GM18505 (cell line): ENCODE measurements at regions not wholly inside any gene's neighbourhood (a gene's known extent, or its start where the extent isn't known, plus 50 kb on each side); places are given as distances from the start of the nearest gene placed in this dataset.

Source experiments
- ATAC-seq: cut with Tn5 transposase; IDR thresholded peaks from one replicate; pipeline ENCODE4 v1.9.1; 2021; ENCODE audit not compliant: unreplicated experiment
- POLR2A ChIP-seq: IDR thresholded peaks from 4 replicates; pipeline ENCODE4 v1.6.1; 2011; ENCODE audit warnings: borderline replicate concordance; ENCODE audit not compliant: insufficient read depth, insufficient read length; ENCODE audit errors: extremely low read depth

- TF ChIP-seq POLR2A, result no peak
- no peak for ATAC-seq
These were observed 131.0 kb upstream of the TRIB2 start for GRCh38 chr2:12585784-12586183.

- no peak for TF ChIP-seq POLR2A
- ATAC-seq, result no peak
These were observed 129.5 kb upstream of the TRIB2 start for GRCh38 chr2:12587228-12587627.

GRCh38 chr2:12587729-12588522, 128.8 kb upstream of the TRIB2 start:
- ATAC-seq, result peak; percentile 93
- TF ChIP-seq POLR2A, result no peak

GRCh38 chr2:12588986-12589385, 127.8 kb upstream of the TRIB2 start:
- TF ChIP-seq POLR2A, result no peak
- ATAC-seq, result no peak

GRCh38 chr2:12589802-12590320, 126.9 kb upstream of the TRIB2 start:
- ATAC-seq, result no peak
- no peak for TF ChIP-seq POLR2A

GRCh38 chr2:12592296-12592695, 124.4 kb upstream of the TRIB2 start:
- no peak for ATAC-seq
- TF ChIP-seq POLR2A, result no peak

GRCh38 chr2:12594590-12594989, 122.1 kb upstream of the TRIB2 start:
- no peak for ATAC-seq
- no peak for TF ChIP-seq POLR2A

- ATAC-seq, result no peak
- TF ChIP-seq POLR2A, result no peak
These were observed 120.0 kb upstream of the TRIB2 start for GRCh38 chr2:12596771-12597170.

GRCh38 chr2:12597610-12598009, 119.1 kb upstream of the TRIB2 start:
- no peak for TF ChIP-seq POLR2A
- ATAC-seq, result no peak

- no peak for ATAC-seq
- no peak for TF ChIP-seq POLR2A
These were observed 114.1 kb upstream of the TRIB2 start for GRCh38 chr2:12602661-12603060.

- TF ChIP-seq POLR2A, result no peak
- ATAC-seq, result no peak
These were observed 112.9 kb upstream of the TRIB2 start for GRCh38 chr2:12603781-12604295.

GRCh38 chr2:12604341-12604740, 112.4 kb upstream of the TRIB2 start:
- no peak for TF ChIP-seq POLR2A
- no peak for ATAC-seq

GRCh38 chr2:12605366-12605765, 111.4 kb upstream of the TRIB2 start:
- no peak for TF ChIP-seq POLR2A
- ATAC-seq, result no peak

GRCh38 chr2:12605936-12606335, 110.8 kb upstream of the TRIB2 start:
- ATAC-seq, result no peak

More at GRCh38 chr2:12605936-12606335, 110.8 kb upstream of the TRIB2 start:
- no peak for TF ChIP-seq POLR2A
